Type B pancreatic cell (in vitro differentiated cells): ENCODE measurements at regions not wholly inside any gene's neighbourhood (a gene's known extent, or its start where the extent isn't known, plus 50 kb on each side); places are given as distances from the start of the nearest gene placed in this dataset.

Source experiments
- DNase-seq: peaks from one replicate; pipeline ENCODE4 v3.0.0; 2021; ENCODE audit warnings: mixed read lengths; ENCODE audit not compliant: unreplicated experiment; ENCODE audit errors: extremely low spot score
- H3K27ac Mint-ChIP-seq: 2 replicates; pipeline ENCODE4 v1.8.0; 2021; ENCODE audit warnings: mild to moderate bottlenecking, mixed read lengths
- H3K27me3 Mint-ChIP-seq: 2 replicates; pipeline ENCODE4 v1.8.0; 2021; ENCODE audit warnings: mixed read lengths
- H3K36me3 Mint-ChIP-seq: 2 replicates; pipeline ENCODE4 v1.8.0; 2021; ENCODE audit warnings: mixed read lengths
- H3K4me1 Mint-ChIP-seq: one replicate; pipeline ENCODE4 v1.8.0; 2021; ENCODE audit warnings: mixed read lengths; ENCODE audit not compliant: unreplicated experiment
- H3K4me3 Mint-ChIP-seq: 2 replicates; pipeline ENCODE4 v1.8.0; 2021; ENCODE audit warnings: mild to moderate bottlenecking, mixed read lengths
- H3K9me3 Mint-ChIP-seq: 2 replicates; pipeline ENCODE4 v1.8.0; 2021; ENCODE audit warnings: mixed read lengths
- TF ChIP-seq, protein P1 (sequence below): fragments of 200-600 bp; sonication (generic); conservative IDR thresholded peaks from 2 replicates; pipeline ENCODE4 v1.5.0; 2021; ENCODE audit warnings: antibody characterized with exemption, mild to moderate bottlenecking

DNA sequence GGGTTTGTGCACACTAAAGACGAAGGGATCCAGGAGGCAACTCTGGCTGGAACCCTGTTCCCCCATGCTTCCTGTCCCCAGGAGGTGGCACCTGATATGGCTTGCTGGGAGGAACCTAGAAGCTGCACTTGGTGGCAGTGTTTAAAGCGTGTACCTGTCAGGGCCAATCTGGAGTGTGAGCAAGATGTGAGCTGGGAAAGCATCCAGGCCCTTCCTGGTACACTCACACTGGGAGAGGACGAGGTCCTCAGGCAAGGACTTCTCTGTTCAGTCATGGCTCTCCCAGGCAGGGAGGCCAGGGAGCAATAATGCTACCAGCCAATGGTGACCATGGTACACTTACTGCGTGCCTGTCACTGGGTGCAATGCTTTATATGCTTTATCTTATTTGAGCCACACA, 130.7 kb upstream of the NECTIN1 start:
- Mint-ChIP-seq H3K27me3 (peaks cover 38% of the 10 kb centered on the region), H3K9me3 (no peaks in the 10 kb centered on the region), H3K4me3 (no peak overlapping the region), H3K27ac (no peak overlapping the region), H3K4me1 (peaks cover 19% of the 10 kb centered on the region), H3K36me3 (no peaks in the 10 kb centered on the region)
- no peak for DNase-seq
- TF ChIP-seq, protein P1, sequence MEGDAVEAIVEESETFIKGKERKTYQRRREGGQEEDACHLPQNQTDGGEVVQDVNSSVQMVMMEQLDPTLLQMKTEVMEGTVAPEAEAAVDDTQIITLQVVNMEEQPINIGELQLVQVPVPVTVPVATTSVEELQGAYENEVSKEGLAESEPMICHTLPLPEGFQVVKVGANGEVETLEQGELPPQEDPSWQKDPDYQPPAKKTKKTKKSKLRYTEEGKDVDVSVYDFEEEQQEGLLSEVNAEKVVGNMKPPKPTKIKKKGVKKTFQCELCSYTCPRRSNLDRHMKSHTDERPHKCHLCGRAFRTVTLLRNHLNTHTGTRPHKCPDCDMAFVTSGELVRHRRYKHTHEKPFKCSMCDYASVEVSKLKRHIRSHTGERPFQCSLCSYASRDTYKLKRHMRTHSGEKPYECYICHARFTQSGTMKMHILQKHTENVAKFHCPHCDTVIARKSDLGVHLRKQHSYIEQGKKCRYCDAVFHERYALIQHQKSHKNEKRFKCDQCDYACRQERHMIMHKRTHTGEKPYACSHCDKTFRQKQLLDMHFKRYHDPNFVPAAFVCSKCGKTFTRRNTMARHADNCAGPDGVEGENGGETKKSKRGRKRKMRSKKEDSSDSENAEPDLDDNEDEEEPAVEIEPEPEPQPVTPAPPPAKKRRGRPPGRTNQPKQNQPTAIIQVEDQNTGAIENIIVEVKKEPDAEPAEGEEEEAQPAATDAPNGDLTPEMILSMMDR, result no peak

DNA sequence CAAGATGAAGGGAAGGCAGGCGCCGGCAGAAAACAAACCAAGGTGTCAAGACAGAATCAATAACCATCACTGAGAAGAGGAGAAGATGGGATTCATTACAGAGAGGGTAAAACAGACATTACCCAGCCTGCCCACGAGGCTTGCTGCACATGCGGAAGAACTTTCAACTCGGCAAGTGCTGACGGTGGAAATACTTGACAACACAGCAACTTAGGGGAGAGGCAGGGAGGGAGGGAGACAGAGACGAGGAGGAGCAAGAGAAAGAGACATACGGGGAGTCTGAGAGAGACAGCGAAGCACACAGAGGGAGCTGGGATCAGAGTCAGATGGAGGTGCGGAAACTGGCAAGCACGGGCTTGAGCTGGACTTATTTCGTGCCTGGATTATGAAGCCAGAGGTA, 129.3 kb upstream of the NECTIN1 start:
- Mint-ChIP-seq H3K27ac (no peak overlapping the region), H3K27me3 (peaks cover 40% of the 10 kb centered on the region), H3K9me3 (no peaks in the 10 kb centered on the region), H3K36me3 (no peaks in the 10 kb centered on the region), H3K4me1 (peaks cover 8% of the 10 kb centered on the region), H3K4me3 (no peak overlapping the region)
- TF ChIP-seq, protein P1, result no peak
- no peak for DNase-seq

DNA sequence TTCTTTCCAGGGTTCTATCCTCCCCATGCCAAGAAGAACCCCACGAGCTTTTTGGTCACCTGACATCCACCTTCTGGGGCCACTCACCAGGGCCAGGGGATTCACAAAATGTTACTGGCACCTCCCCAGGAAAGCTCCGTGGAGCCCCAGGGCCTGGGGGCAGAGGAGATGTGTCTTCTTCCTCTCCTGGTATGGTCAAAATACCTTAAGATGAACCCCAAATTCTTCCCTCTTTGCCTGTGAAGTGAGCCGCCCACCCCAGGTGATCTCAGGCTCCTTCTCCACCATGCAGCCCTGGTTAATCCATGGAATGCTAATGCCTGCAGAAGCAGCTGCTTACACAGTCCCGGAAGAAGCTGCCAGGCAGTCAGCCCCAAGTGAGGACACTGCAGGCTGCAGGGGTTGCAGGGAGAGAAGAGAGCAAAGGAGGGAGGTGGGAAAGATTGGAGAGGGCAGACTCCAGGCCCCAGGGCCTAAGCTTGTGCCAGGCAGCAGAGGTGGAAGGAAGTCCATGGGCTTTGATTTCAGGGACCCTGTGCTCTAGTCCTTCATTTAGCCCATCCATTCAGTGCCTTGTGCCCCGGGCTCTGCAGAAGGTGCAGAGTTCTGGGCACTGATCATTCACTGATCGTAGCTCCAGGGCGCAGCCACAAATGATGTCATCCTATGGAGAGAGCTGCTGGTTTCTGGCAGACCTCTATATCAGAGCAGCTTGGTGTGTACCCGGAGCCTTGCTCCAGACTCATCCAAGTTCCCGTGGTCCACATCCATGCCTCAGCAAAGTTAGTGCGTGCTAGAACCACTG, 127.9 kb upstream of the NECTIN1 start:
- H3K9me3 Mint-ChIP-seq, result no peaks in the 10 kb centered on the region
- TF ChIP-seq, protein P1, result no peak
- no peak overlapping the region for H3K27ac Mint-ChIP-seq
- no peak for DNase-seq
- no peaks in the 10 kb centered on the region for H3K36me3 Mint-ChIP-seq
- peaks cover 8% of the 10 kb centered on the region for H3K4me1 Mint-ChIP-seq
- no peak overlapping the region for H3K4me3 Mint-ChIP-seq
- peaks cover 40% of the 10 kb centered on the region for H3K27me3 Mint-ChIP-seq

DNA sequence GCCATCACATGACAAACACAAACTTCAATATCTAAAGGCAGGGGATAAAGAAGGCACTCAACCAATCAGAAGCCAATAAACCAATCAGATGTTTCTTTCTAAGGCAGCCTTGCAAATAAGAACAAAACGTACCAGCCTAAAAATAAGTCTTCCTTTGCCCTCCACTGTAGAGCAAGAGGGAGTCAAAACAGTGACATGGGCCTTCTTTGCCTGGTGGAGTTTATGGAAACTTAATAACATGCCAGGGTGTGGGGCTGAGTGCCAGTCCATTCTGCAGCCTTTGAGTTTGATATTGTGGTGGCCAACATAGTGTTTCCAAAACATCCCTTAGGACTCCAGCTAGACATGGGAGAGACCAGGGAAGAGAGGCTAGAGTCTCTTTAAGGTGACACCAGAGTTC, 126.1 kb upstream of the NECTIN1 start:
- Mint-ChIP-seq H3K4me1 (peaks cover 8% of the 10 kb centered on the region), H3K27ac (no peak overlapping the region), H3K36me3 (no peaks in the 10 kb centered on the region), H3K4me3 (no peak overlapping the region), H3K27me3 (peaks cover 32% of the 10 kb centered on the region), H3K9me3 (no peaks in the 10 kb centered on the region)
- TF ChIP-seq, protein P1, result no peak
- DNase-seq, result no peak

DNA sequence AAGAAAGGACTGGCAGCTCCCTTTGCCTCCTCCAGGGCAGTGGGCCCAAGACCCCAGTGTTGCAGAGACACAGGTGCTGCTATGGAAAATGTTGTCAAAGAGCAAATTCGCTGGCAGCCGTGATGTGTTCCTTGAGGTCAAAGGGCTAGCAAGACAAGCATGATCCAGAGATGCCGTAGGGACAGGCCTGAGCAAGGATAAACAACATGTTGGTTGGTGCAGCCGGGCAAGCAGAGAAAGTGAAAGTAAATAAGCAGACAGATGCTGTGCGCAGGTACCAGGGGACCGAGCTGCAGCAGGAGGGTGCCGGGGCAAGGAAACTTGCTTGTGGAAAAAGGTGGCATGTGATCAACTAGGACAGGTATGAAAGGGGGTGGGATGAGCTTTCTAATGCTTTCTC, 125.5 kb upstream of the NECTIN1 start:
- no peak overlapping the region for H3K27ac Mint-ChIP-seq
- no peak overlapping the region for H3K4me3 Mint-ChIP-seq
- no peaks in the 10 kb centered on the region for H3K9me3 Mint-ChIP-seq
- peaks cover 8% of the 10 kb centered on the region for H3K4me1 Mint-ChIP-seq
- peaks cover 33% of the 10 kb centered on the region for H3K27me3 Mint-ChIP-seq
- no peaks in the 10 kb centered on the region for H3K36me3 Mint-ChIP-seq
- DNase-seq, result no peak
- TF ChIP-seq, protein P1, result no peak
